ENCODE measurements at regions not wholly inside any gene's neighbourhood (a gene's known extent, or its start where the extent isn't known, plus 50 kb on each side); places are given as distances from the start of the nearest gene placed in this dataset.

DNA sequence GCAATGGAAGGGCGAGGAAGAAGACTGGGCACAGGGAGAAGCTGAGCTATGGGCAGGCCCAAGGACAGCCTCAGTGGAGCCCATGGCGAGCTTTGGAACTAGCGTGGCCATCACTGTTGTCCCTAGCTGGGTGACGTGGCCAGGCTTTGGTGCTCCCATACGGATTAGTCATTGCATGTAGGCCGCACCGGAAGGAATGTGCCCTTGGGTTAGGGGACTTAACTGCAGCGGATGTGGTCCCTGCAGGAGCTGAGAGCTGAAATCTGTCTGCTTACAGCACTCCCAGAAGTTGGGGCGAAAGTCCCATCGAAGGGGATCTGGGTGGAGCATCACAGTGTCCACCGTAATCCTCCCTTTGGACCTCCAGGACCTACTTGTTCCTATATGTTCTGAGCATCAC is 133.7 kb downstream of the PAPOLA start:
- TF ChIP-seq, protein P1, sequence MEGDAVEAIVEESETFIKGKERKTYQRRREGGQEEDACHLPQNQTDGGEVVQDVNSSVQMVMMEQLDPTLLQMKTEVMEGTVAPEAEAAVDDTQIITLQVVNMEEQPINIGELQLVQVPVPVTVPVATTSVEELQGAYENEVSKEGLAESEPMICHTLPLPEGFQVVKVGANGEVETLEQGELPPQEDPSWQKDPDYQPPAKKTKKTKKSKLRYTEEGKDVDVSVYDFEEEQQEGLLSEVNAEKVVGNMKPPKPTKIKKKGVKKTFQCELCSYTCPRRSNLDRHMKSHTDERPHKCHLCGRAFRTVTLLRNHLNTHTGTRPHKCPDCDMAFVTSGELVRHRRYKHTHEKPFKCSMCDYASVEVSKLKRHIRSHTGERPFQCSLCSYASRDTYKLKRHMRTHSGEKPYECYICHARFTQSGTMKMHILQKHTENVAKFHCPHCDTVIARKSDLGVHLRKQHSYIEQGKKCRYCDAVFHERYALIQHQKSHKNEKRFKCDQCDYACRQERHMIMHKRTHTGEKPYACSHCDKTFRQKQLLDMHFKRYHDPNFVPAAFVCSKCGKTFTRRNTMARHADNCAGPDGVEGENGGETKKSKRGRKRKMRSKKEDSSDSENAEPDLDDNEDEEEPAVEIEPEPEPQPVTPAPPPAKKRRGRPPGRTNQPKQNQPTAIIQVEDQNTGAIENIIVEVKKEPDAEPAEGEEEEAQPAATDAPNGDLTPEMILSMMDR (IDR thresholded peaks at IDR 0.05; ENCODE audit: extremely low read depth in 1 of 2, insufficient read depth in 1 of 2, low read depth in 1 of 2, low read length in 2 of 2): no peak
- no peak for TF ChIP-seq JUN (IDR thresholded peaks at IDR 0.05; ENCODE audit: borderline replicate concordance, insufficient read depth, insufficient read length, low read depth)

Data from endothelial cell of umbilical vein (primary cell).